ENCODE measurements at regions not wholly inside any gene's neighbourhood (a gene's known extent, or its start where the extent isn't known, plus 50 kb on each side); places are given as distances from the start of the nearest gene placed in this dataset.
"Not testable (repeated sequence)": the region's sequence is repeated elsewhere in the genome, so short reads cannot be mapped to it uniquely, and the experiment has no call there.

- TF ChIP-seq EZH2 (IDR thresholded peaks at IDR 0.05; ENCODE audit: low read length, missing control alignments): no peak
- TF ChIP-seq, protein P1, sequence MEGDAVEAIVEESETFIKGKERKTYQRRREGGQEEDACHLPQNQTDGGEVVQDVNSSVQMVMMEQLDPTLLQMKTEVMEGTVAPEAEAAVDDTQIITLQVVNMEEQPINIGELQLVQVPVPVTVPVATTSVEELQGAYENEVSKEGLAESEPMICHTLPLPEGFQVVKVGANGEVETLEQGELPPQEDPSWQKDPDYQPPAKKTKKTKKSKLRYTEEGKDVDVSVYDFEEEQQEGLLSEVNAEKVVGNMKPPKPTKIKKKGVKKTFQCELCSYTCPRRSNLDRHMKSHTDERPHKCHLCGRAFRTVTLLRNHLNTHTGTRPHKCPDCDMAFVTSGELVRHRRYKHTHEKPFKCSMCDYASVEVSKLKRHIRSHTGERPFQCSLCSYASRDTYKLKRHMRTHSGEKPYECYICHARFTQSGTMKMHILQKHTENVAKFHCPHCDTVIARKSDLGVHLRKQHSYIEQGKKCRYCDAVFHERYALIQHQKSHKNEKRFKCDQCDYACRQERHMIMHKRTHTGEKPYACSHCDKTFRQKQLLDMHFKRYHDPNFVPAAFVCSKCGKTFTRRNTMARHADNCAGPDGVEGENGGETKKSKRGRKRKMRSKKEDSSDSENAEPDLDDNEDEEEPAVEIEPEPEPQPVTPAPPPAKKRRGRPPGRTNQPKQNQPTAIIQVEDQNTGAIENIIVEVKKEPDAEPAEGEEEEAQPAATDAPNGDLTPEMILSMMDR (conservative IDR thresholded peaks at IDR 0.05 in 1 of 2, IDR thresholded peaks at IDR 0.05 in 1 of 2; ENCODE audit: low read depth in 1 of 2, low read length in 2 of 2): no peak
- Histone ChIP-seq H3K27ac (ENCODE audit: insufficient read depth, low read length) (no peak overlapping the region), H3K4me3 (replicated peaks in 1 of 4; ENCODE audit: control extremely low read depth in 1 of 4, insufficient read depth in 1 of 4, low read depth in 3 of 4, low read length in 4 of 4) (no peak overlapping the region), H3K27me3 (ENCODE audit: control insufficient read depth, insufficient read depth, low read length) (no peaks in the 10 kb centered on the region), H3K79me2 (ENCODE audit: control insufficient read depth, insufficient read depth, low read length) (no peaks in the 10 kb centered on the region), H4K20me1 (ENCODE audit: control insufficient read depth, extremely low read depth, insufficient read depth, low read length) (no peaks in the 10 kb centered on the region), H3K9me3 (ENCODE audit: control insufficient read depth, insufficient read depth, low read depth, low read length) (no peaks in the 10 kb centered on the region), H3K9ac (ENCODE audit: insufficient read depth, low read length) (no peak overlapping the region), H3K4me1 (ENCODE audit: control insufficient read depth, extremely low read depth, insufficient read depth, low read length) (no peaks in the 10 kb centered on the region), H3K36me3 (ENCODE audit: control insufficient read depth, insufficient read depth, low read length) (no peaks in the 10 kb centered on the region), H2AFZ (ENCODE audit: low read length) (no peak overlapping the region), H3K4me2 (ENCODE audit: extremely low read depth, insufficient read depth, low read length) (no peak overlapping the region)
- no peak for DNase-seq (ENCODE audit: low read depth in 2 of 2)
These were observed 1043.3 kb upstream of the CDH6 start for GRCh38 chr5:30150231-30150630.

DNA sequence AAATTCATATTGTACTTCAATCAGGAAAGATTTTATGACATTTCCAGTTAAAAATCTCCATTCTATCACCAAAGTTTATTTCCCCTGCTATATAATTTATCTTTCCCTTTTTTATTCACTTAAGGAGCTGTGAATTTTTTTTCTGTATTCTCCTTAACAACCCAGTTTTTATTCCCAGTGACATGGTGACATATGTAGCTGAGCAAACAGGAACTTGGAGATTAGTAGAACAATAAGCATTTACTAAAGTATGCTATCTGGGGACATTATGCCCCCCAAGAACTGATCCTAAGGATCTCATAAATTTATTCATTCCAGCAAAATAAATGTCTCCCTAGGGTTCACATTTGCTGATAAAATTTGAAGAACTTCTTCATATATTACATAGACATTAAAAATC is 1044.0 kb upstream of the CDH6 start:
- Histone ChIP-seq H2AFZ (ENCODE audit: low read length) (no peak overlapping the region), H3K36me3 (ENCODE audit: control insufficient read depth, insufficient read depth, low read length) (no peaks in the 10 kb centered on the region), H3K79me2 (ENCODE audit: control insufficient read depth, insufficient read depth, low read length) (no peaks in the 10 kb centered on the region), H3K27me3 (ENCODE audit: control insufficient read depth, insufficient read depth, low read length) (no peaks in the 10 kb centered on the region), H3K9me3 (ENCODE audit: control insufficient read depth, insufficient read depth, low read depth, low read length) (no peaks in the 10 kb centered on the region), H3K9ac (ENCODE audit: insufficient read depth, low read length) (no peak overlapping the region), H3K4me3 (replicated peaks in 1 of 4; ENCODE audit: control extremely low read depth in 1 of 4, insufficient read depth in 1 of 4, low read depth in 3 of 4, low read length in 4 of 4) (no peak overlapping the region), H4K20me1 (ENCODE audit: control insufficient read depth, extremely low read depth, insufficient read depth, low read length) (no peaks in the 10 kb centered on the region), H3K27ac (ENCODE audit: insufficient read depth, low read length) (no peak overlapping the region), H3K4me1 (ENCODE audit: control insufficient read depth, extremely low read depth, insufficient read depth, low read length) (no peaks in the 10 kb centered on the region), H3K4me2 (ENCODE audit: extremely low read depth, insufficient read depth, low read length) (no peak overlapping the region)
- DNase-seq (ENCODE audit: low read depth in 2 of 2): no peak
- no peak for TF ChIP-seq EZH2 (IDR thresholded peaks at IDR 0.05; ENCODE audit: low read length, missing control alignments)
- TF ChIP-seq, protein P1 (conservative IDR thresholded peaks at IDR 0.05 in 1 of 2, IDR thresholded peaks at IDR 0.05 in 1 of 2; ENCODE audit: low read depth in 1 of 2, low read length in 2 of 2): no peak

DNA sequence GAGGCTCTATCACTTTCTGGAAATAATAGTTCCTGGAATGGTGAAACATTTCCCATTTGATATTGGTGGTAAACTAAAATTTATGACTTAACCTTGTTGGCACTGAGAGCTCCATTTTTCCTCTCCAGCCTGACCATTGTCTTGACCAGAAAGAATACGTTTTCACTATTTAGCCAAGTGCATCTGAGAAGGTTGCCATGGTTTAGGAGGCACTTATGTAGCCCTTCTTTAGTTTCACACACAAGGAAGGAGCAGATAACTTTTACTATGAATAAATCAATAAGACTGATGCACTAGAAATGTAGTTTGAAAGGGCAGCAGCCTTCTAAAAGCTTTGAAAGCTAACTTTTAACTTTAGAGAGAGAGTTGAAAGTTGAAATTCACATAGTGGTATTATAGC is 1045.5 kb upstream of the CDH6 start:
- no peaks in the 10 kb centered on the region for H3K79me2 ChIP-seq (ENCODE audit: control insufficient read depth, insufficient read depth, low read length)
- H3K27ac ChIP-seq (ENCODE audit: insufficient read depth, low read length): no peak overlapping the region
- H3K4me3 ChIP-seq (replicated peaks in 1 of 4; ENCODE audit: control extremely low read depth in 1 of 4, insufficient read depth in 1 of 4, low read depth in 3 of 4, low read length in 4 of 4): no peak overlapping the region
- H3K36me3 ChIP-seq (ENCODE audit: control insufficient read depth, insufficient read depth, low read length): no peaks in the 10 kb centered on the region
- no peaks in the 10 kb centered on the region for H4K20me1 ChIP-seq (ENCODE audit: control insufficient read depth, extremely low read depth, insufficient read depth, low read length)
- H3K4me2 ChIP-seq (ENCODE audit: extremely low read depth, insufficient read depth, low read length): no peak overlapping the region
- no peak for DNase-seq (ENCODE audit: low read depth in 2 of 2)
- no peaks in the 10 kb centered on the region for H3K4me1 ChIP-seq (ENCODE audit: control insufficient read depth, extremely low read depth, insufficient read depth, low read length)
- H3K27me3 ChIP-seq (ENCODE audit: control insufficient read depth, insufficient read depth, low read length): no peaks in the 10 kb centered on the region
- TF ChIP-seq, protein P1 (conservative IDR thresholded peaks at IDR 0.05 in 1 of 2, IDR thresholded peaks at IDR 0.05 in 1 of 2; ENCODE audit: low read depth in 1 of 2, low read length in 2 of 2): no peak
- no peak for TF ChIP-seq EZH2 (IDR thresholded peaks at IDR 0.05; ENCODE audit: low read length, missing control alignments)
- H2AFZ ChIP-seq (ENCODE audit: low read length): no peak overlapping the region
- H3K9me3 ChIP-seq (ENCODE audit: control insufficient read depth, insufficient read depth, low read depth, low read length): no peaks in the 10 kb centered on the region
- H3K9ac ChIP-seq (ENCODE audit: insufficient read depth, low read length): no peak overlapping the region

DNA sequence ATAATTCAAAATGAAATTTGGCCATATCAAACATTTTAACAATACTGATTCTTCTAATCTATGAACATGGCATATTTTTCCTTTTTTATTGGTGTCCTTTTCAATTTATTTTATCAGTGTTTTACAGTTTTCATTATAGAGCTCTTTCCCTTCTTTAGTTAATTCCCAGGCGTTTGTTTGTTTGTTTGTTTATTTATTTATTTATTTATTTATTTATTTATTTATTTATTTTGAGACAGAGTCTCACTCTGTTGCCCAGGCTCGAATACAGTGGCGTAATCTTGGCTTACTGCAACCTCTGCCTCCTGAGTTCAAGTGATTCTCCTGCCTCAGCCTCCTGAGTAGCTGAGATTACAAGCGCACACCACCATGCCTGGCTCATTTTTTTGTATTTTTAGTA is 1049.4 kb upstream of the CDH6 start:
- not testable (repeated sequence) for H3K79me2 ChIP-seq (ENCODE audit: control insufficient read depth, insufficient read depth, low read length); H3K4me1 ChIP-seq (ENCODE audit: control insufficient read depth, extremely low read depth, insufficient read depth, low read length); H3K36me3 ChIP-seq (ENCODE audit: control insufficient read depth, insufficient read depth, low read length); H3K4me3 ChIP-seq (replicated peaks in 1 of 4; ENCODE audit: control extremely low read depth in 1 of 4, insufficient read depth in 1 of 4, low read depth in 3 of 4, low read length in 4 of 4); H3K4me2 ChIP-seq (ENCODE audit: extremely low read depth, insufficient read depth, low read length); H3K9ac ChIP-seq (ENCODE audit: insufficient read depth, low read length); H3K27me3 ChIP-seq (ENCODE audit: control insufficient read depth, insufficient read depth, low read length); H4K20me1 ChIP-seq (ENCODE audit: control insufficient read depth, extremely low read depth, insufficient read depth, low read length); H3K9me3 ChIP-seq (ENCODE audit: control insufficient read depth, insufficient read depth, low read depth, low read length); DNase-seq (ENCODE audit: low read depth in 2 of 2); H3K27ac ChIP-seq (ENCODE audit: insufficient read depth, low read length); H2AFZ ChIP-seq (ENCODE audit: low read length)

Measured in fibroblast of lung (primary cell).